HEK293T (cell line): ENCODE measurements at regions not wholly inside any gene's neighbourhood (a gene's known extent, or its start where the extent isn't known, plus 50 kb on each side); places are given as distances from the start of the nearest gene placed in this dataset.

Experiments
- ARNT ChIP-seq: fragments of 450-650 bp; IDR thresholded peaks from 2 replicates; pipeline ENCODE4 v1.6.1; 2017; ENCODE audit warnings: mild to moderate bottlenecking
- FOXA1 ChIP-seq: fragments of 450-650 bp; IDR thresholded peaks from 2 replicates; pipeline ENCODE4 v1.6.1; 2016; ENCODE audit warnings: mild to moderate bottlenecking
- FOXK2 ChIP-seq: fragments of 450-650 bp; IDR thresholded peaks from 2 replicates; pipeline ENCODE4 v1.6.1; 2016; ENCODE audit warnings: mild to moderate bottlenecking
- HDGF ChIP-seq: fragments of 450-650 bp; IDR thresholded peaks from 2 replicates; pipeline ENCODE4 v1.6.1; 2017; ENCODE audit warnings: antibody characterized with exemption, borderline replicate concordance
- LEF1 ChIP-seq: fragments of 450-650 bp; IDR thresholded peaks from 2 replicates; pipeline ENCODE4 v1.6.1; 2017; ENCODE audit warnings: mild to moderate bottlenecking, borderline replicate concordance
- SP1 ChIP-seq: fragments of 450-650 bp; IDR thresholded peaks from 2 replicates; pipeline ENCODE4 v1.6.1; 2017
- SUZ12 ChIP-seq: fragments of 450-650 bp; IDR thresholded peaks from 2 replicates; pipeline ENCODE4 v1.6.1; 2016; ENCODE audit warnings: mild to moderate bottlenecking
- TARDBP ChIP-seq: fragments of 450-650 bp; IDR thresholded peaks from 2 replicates; pipeline ENCODE4 v1.6.1; 2016
- ZNF384 ChIP-seq: fragments of 450-650 bp; IDR thresholded peaks from 2 replicates; pipeline ENCODE4 v1.6.1; 2016

- TF ChIP-seq ZNF384 (no peak), TARDBP (no peak), SP1 (no peak), SUZ12 (no peak), FOXA1 (no peak), FOXK2 (no peak), LEF1 (no peak), HDGF (no peak), ARNT (no peak)
These were observed 61.3 kb upstream of the ARID1B start for GRCh38 chr6:156715839-156716238.
